ENCODE measurements at regions not wholly inside any gene's neighbourhood (a gene's known extent, or its start where the extent isn't known, plus 50 kb on each side); places are given as distances from the start of the nearest gene placed in this dataset.

- ATAC-seq: peak; percentile 40; the same call in 1 of the 3 replicates
- TF ChIP-seq ZFP30 (CRISPR knock-in tag; IDR thresholded peaks at IDR 0.05): no peak
- no peak for TF ChIP-seq PATZ1 (CRISPR knock-in tag; IDR thresholded peaks at IDR 0.05; ENCODE audit: borderline replicate concordance)
- no peak for TF ChIP-seq SNAI2 (CRISPR knock-in tag; IDR thresholded peaks at IDR 0.05)
These were observed 795.0 kb downstream of the EFNA5 start for GRCh38 chr5:106875591-106876297.

GRCh38 chr5:106874974-106875373 is 795.8 kb downstream of the EFNA5 start:
- TF ChIP-seq ZNF70 (CRISPR knock-in tag; IDR thresholded peaks at IDR 0.05) (no peak), CSDC2 (CRISPR knock-in tag; IDR thresholded peaks at IDR 0.05) (no peak), ARNTL (CRISPR knock-in tag; IDR thresholded peaks at IDR 0.05; ENCODE audit: borderline replicate concordance, low read depth) (no peak), ZFP3 (CRISPR knock-in tag; IDR thresholded peaks at IDR 0.05) (no peak)
- ATAC-seq: no peak

GRCh38 chr5:106874531-106874930 is 796.2 kb downstream of the EFNA5 start:
- no peak for ATAC-seq
- TF ChIP-seq ZNF70 (CRISPR knock-in tag; IDR thresholded peaks at IDR 0.05) (no peak), POU6F1 (CRISPR knock-in tag; IDR thresholded peaks at IDR 0.05; ENCODE audit: borderline replicate concordance, low read depth) (no peak), CSRNP3 (CRISPR knock-in tag; IDR thresholded peaks at IDR 0.05) (no peak), TOX (CRISPR knock-in tag; IDR thresholded peaks at IDR 0.05; ENCODE audit: borderline replicate concordance) (no peak), ESRRG (CRISPR knock-in tag; IDR thresholded peaks at IDR 0.05) (no peak), SNAI2 (CRISPR knock-in tag; IDR thresholded peaks at IDR 0.05) (no peak), PPARA (CRISPR knock-in tag; IDR thresholded peaks at IDR 0.05; ENCODE audit: borderline replicate concordance) (no peak), GLIS3 (CRISPR knock-in tag; IDR thresholded peaks at IDR 0.05) (no peak), ZNF8 (CRISPR knock-in tag; IDR thresholded peaks at IDR 0.05) (no peak), ZNF565 (CRISPR knock-in tag; conservative IDR thresholded peaks at IDR 0.05; ENCODE audit: low read depth) (no peak), ARNTL (CRISPR knock-in tag; IDR thresholded peaks at IDR 0.05; ENCODE audit: borderline replicate concordance, low read depth) (no peak), CREB5 (CRISPR knock-in tag; IDR thresholded peaks at IDR 0.05; ENCODE audit: low read depth) (no peak), OSR1 (CRISPR knock-in tag; IDR thresholded peaks at IDR 0.05) (no peak), TSHZ2 (CRISPR knock-in tag; IDR thresholded peaks at IDR 0.05) (no peak), ZFP3 (CRISPR knock-in tag; IDR thresholded peaks at IDR 0.05) (no peak), ISL1 (CRISPR knock-in tag; IDR thresholded peaks at IDR 0.05) (no peak), TCF4 (CRISPR knock-in tag; IDR thresholded peaks at IDR 0.05; ENCODE audit: borderline replicate concordance) (no peak), BACH2 (CRISPR knock-in tag; IDR thresholded peaks at IDR 0.05; ENCODE audit: borderline replicate concordance) (no peak), RARB (CRISPR knock-in tag; IDR thresholded peaks at IDR 0.05) (no peak)
